ENCODE measurements at regions not wholly inside any gene's neighbourhood (a gene's known extent, or its start where the extent isn't known, plus 50 kb on each side); places are given as distances from the start of the nearest gene placed in this dataset.

DNA sequence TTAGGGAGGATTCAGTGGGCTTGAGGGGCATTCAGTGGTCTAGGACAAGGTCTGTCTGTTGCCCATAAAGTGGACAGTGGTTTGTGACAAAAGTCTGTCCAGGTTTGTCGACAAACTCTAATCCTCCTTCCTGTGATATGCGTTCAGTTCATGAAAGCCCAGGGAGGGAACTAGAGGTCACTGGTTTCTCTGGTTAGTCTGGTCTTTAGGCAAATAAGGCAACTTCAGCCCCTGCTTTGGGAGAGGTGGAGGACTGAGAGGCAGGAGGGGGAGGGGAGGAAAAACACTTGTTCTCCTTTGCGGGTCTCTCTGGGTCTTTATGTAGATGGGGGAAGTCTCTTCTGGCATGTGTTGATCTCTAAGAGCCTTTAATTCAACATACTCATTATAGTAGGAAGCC is 235.1 kb upstream of the PWP1 start:
- H3K4me3 ChIP-seq (ENCODE audit: low read length in 2 of 2): no peak overlapping the region
- no peak for ATAC-seq (ENCODE audit: low FRiP score)
- H3K27ac ChIP-seq (ENCODE audit: low read depth in 1 of 2, low read length in 2 of 2): no peak overlapping the region
- H3K36me3 ChIP-seq (ENCODE audit: control insufficient read depth in 1 of 2, insufficient read depth in 2 of 2, low read length in 1 of 2): no peaks in the 10 kb centered on the region
- no peaks in the 10 kb centered on the region for H3K27me3 ChIP-seq (ENCODE audit: control insufficient read depth in 1 of 2, insufficient read depth in 2 of 2, low read length in 1 of 2)
- 64 to 68% methylated on average over 3 of the region's 3 CpGs for WGBS, 2 donors
- no peaks in the 10 kb centered on the region for H3K4me1 ChIP-seq (ENCODE audit: control insufficient read depth in 1 of 2, insufficient read depth in 2 of 2, low read length in 2 of 2)
- peaks cover 1% of the 10 kb centered on the region for H3K9me3 ChIP-seq (ENCODE audit: control insufficient read depth, low read length)
- intact Hi-C loops (cut with DNase I): no loop called here
- DNase-seq: no peak

DNA sequence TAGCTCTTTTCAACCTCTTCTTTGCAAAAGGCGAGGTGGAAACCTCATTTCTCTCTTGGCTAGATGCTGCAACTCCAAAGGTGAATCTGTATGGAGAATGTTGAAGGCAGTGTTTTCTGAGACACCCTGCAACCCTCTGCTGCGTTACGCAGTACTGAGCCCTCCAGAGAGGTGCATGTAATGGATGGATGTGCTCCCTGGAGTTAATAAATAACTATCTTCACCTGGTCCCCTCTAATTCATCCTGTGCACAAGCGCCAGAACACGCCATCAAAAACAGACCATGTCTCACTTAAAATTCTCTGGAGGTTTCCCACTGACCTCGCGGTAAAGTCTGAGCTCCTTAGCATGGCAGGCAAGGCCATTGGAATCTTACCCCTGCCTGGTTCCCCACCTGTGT is 234.4 kb upstream of the PWP1 start:
- WGBS, 2 donors: 89% methylated on average over 7 of the region's 7 CpGs
- H3K4me1 ChIP-seq (ENCODE audit: control insufficient read depth in 1 of 2, insufficient read depth in 2 of 2, low read length in 2 of 2): no peaks in the 10 kb centered on the region
- no peak overlapping the region for H3K4me3 ChIP-seq (ENCODE audit: low read length in 2 of 2)
- H3K27ac ChIP-seq (ENCODE audit: low read depth in 1 of 2, low read length in 2 of 2): no peak overlapping the region
- no peaks in the 10 kb centered on the region for H3K36me3 ChIP-seq (ENCODE audit: control insufficient read depth in 1 of 2, insufficient read depth in 2 of 2, low read length in 1 of 2)
- intact Hi-C loops (cut with DNase I): no loop called here
- H3K9me3 ChIP-seq (ENCODE audit: control insufficient read depth, low read length): peaks cover 1% of the 10 kb centered on the region
- ATAC-seq (ENCODE audit: low FRiP score) (no peak), DNase-seq (no peak)
- no peaks in the 10 kb centered on the region for H3K27me3 ChIP-seq (ENCODE audit: control insufficient read depth in 1 of 2, insufficient read depth in 2 of 2, low read length in 1 of 2)

DNA sequence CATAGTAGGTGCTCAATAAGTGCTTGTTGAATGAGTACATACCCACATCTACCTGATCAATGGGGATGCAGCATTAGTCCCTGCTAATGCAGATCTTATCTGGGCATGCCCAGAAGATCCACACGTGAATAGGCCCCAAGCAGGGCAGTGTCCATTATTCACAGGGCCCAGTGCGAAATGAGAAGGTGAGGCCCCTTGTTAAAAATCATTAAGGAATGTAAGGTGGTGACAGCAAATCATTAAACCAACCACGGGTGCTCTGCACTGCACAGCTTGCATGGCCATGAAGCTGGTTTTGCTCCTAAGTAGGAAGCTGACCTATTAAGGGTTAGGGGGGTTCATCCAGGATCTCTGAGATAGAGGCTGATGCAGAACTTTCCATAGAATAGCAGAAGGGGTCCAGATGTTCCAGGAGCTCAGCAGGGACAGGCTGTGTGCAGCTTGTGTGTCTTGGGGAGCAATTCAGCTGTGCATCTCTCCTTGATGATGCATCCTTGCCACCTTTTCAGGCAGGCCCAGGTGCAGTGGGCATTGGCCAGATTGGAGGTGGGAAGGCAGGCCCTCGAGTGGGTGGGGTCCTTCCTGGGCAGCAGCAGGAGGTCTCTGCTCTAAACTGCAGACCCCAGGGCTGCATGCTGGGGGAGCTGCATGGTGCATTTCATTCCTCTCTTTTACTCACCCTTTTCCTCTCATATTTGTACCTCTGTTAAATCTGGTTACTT is 231.3 kb upstream of the PWP1 start:
- H3K4me1 ChIP-seq (ENCODE audit: control insufficient read depth in 1 of 2, insufficient read depth in 2 of 2, low read length in 2 of 2): no peaks in the 10 kb centered on the region
- intact Hi-C loops (cut with DNase I): no loop called here
- 72 to 79% methylated on average over 4 of the region's 4 CpGs for WGBS, 2 donors
- no peak for ATAC-seq (ENCODE audit: low FRiP score)
- H3K27ac ChIP-seq (ENCODE audit: low read depth in 1 of 2, low read length in 2 of 2): no peak overlapping the region
- no peak for DNase-seq
- no peaks in the 10 kb centered on the region for H3K27me3 ChIP-seq (ENCODE audit: control insufficient read depth in 1 of 2, insufficient read depth in 2 of 2, low read length in 1 of 2)
- peaks cover 1% of the 10 kb centered on the region for H3K9me3 ChIP-seq (ENCODE audit: control insufficient read depth, low read length)
- H3K4me3 ChIP-seq (ENCODE audit: low read length in 2 of 2): no peak overlapping the region
- H3K36me3 ChIP-seq (ENCODE audit: control insufficient read depth in 1 of 2, insufficient read depth in 2 of 2, low read length in 1 of 2): no peaks in the 10 kb centered on the region

DNA sequence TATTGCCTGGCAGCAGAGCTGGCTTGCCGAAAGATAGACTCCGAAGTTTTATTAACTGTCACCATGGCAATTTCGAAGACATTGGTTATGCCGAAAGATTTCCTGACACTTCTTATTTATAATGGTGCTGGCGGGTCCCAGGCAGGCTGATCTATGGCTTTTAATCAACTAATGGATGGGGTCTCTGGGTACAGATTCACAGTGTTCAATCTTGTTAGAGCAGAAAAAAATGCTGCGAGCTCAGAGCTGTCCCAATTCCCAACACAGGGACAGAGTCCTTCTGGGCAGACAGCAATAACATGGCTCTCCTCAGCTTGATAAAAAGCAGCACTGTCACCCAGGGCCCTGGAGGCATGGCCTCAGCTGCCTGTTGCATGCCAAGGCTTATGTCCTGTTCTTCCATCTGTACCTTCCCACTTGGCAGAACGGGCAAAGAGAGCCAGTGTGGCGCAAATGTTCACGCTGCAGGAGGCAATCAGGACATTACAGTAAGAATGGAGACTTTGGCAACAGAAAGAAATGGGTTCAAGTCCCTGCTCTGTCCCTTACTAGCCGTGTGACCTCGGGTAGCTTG is 228.2 kb upstream of the PWP1 start:
- 91 to 92% methylated on average over 11 of the region's 11 CpGs for WGBS, 2 donors
- Histone ChIP-seq H3K4me1 (ENCODE audit: control insufficient read depth in 1 of 2, insufficient read depth in 2 of 2, low read length in 2 of 2) (no peaks in the 10 kb centered on the region), H3K27ac (ENCODE audit: low read depth in 1 of 2, low read length in 2 of 2) (no peak overlapping the region), H3K36me3 (ENCODE audit: control insufficient read depth in 1 of 2, insufficient read depth in 2 of 2, low read length in 1 of 2) (no peaks in the 10 kb centered on the region), H3K4me3 (ENCODE audit: low read length in 2 of 2) (no peak overlapping the region), H3K9me3 (ENCODE audit: control insufficient read depth, low read length) (peaks cover 1% of the 10 kb centered on the region), H3K27me3 (ENCODE audit: control insufficient read depth in 1 of 2, insufficient read depth in 2 of 2, low read length in 1 of 2) (no peaks in the 10 kb centered on the region)
- DNase-seq: no peak
- ATAC-seq (ENCODE audit: low FRiP score): no peak
- intact Hi-C loops (cut with DNase I): no loop called here

DNA sequence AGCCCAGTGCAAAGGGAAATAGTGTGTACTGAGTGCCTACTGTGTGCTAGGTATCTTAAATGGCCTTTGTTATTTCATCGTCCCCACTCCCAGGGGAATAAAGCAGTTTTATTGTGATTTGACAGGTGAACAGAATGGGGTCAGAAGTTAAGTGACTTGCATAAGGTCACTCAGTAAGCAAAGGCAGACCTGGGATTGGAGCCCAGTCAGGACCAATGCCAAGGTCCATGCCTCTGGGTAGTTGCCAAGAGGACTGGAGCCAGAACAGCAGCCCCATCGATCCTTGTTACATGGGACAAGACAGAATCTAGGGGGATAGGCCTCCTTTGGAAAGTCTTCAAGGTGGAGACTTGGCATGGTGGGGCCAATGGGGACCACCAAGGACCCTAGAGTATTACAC is 227.4 kb upstream of the PWP1 start:
- intact Hi-C loops (cut with DNase I): no loop called here
- Histone ChIP-seq H3K27ac (ENCODE audit: low read depth in 1 of 2, low read length in 2 of 2) (no peak overlapping the region), H3K27me3 (ENCODE audit: control insufficient read depth in 1 of 2, insufficient read depth in 2 of 2, low read length in 1 of 2) (no peaks in the 10 kb centered on the region), H3K36me3 (ENCODE audit: control insufficient read depth in 1 of 2, insufficient read depth in 2 of 2, low read length in 1 of 2) (no peaks in the 10 kb centered on the region), H3K4me3 (ENCODE audit: low read length in 2 of 2) (no peak overlapping the region), H3K4me1 (ENCODE audit: control insufficient read depth in 1 of 2, insufficient read depth in 2 of 2, low read length in 2 of 2) (no peaks in the 10 kb centered on the region), H3K9me3 (ENCODE audit: control insufficient read depth, low read length) (no peaks in the 10 kb centered on the region)
- ATAC-seq (ENCODE audit: low FRiP score): no peak
- 62 to 66% methylated on average over 2 of the region's 2 CpGs for WGBS, 2 donors
- no peak for DNase-seq

DNA sequence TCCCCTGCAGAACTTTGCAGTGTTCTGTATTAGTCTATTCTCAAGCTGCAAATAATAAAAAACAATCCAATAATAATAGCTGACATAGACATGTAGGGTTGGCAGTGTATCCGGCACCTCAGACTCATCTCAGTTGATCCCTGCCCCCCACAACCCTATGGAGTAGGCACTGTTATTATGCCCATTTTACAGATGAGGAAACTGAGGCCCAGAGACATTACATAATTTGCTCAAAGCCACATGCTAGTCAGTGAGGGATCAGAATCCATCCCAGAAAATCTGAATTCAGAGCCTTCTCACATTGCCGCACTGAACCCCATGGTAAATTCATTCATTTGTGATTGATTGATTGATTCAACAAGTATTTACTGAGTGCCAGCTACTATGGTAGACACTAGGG is 226.6 kb upstream of the PWP1 start:
- intact Hi-C loops (cut with DNase I): no loop called here

DNA sequence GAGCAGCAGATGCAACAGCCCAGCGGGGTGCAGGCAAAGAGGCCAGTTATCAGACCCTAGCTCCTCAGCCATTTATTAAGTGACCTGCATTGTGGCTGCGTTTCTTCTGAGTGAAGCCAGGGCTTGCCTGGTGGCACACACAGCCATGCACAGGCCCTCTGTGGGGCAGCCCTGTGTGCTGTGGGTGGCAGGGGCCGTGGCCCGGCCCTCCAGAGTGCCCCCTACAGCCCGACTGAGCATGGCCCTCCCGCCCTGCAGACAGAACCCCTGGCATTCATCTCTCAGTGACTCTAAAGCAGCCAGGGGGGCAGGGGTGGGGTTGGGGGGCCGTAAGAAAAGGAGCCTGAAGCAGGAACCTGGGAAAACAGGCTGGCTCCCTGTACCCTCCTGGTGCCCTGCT is 226.0 kb upstream of the PWP1 start:
- Histone ChIP-seq H3K36me3 (ENCODE audit: control insufficient read depth in 1 of 2, insufficient read depth in 2 of 2, low read length in 1 of 2) (no peaks in the 10 kb centered on the region), H3K27ac (ENCODE audit: low read depth in 1 of 2, low read length in 2 of 2) (no peak overlapping the region), H3K27me3 (ENCODE audit: control insufficient read depth in 1 of 2, insufficient read depth in 2 of 2, low read length in 1 of 2) (no peaks in the 10 kb centered on the region), H3K9me3 (ENCODE audit: control insufficient read depth, low read length) (no peaks in the 10 kb centered on the region), H3K4me3 (ENCODE audit: low read length in 2 of 2) (no peak overlapping the region), H3K4me1 (ENCODE audit: control insufficient read depth in 1 of 2, insufficient read depth in 2 of 2, low read length in 2 of 2) (no peaks in the 10 kb centered on the region)
- DNase-seq (no peak), ATAC-seq (ENCODE audit: low FRiP score) (no peak)
- intact Hi-C loops (cut with DNase I): no loop called here
- 81 to 83% methylated on average over 7 of the region's 7 CpGs for WGBS, 2 donors

More for the DNA sequence above, 226.6 kb upstream of the PWP1 start:
- no peaks in the 10 kb centered on the region for H3K4me1 ChIP-seq (ENCODE audit: control insufficient read depth in 1 of 2, insufficient read depth in 2 of 2, low read length in 2 of 2)
- H3K9me3 ChIP-seq (ENCODE audit: control insufficient read depth, low read length): no peaks in the 10 kb centered on the region
- ATAC-seq (ENCODE audit: low FRiP score) (no peak), DNase-seq (no peak)
- 95 to 98% methylated on average over 2 of the region's 2 CpGs for WGBS, 2 donors
- H3K27me3 ChIP-seq (ENCODE audit: control insufficient read depth in 1 of 2, insufficient read depth in 2 of 2, low read length in 1 of 2): no peaks in the 10 kb centered on the region
- H3K4me3 ChIP-seq (ENCODE audit: low read length in 2 of 2): no peak overlapping the region
- no peak overlapping the region for H3K27ac ChIP-seq (ENCODE audit: low read depth in 1 of 2, low read length in 2 of 2)
- no peaks in the 10 kb centered on the region for H3K36me3 ChIP-seq (ENCODE audit: control insufficient read depth in 1 of 2, insufficient read depth in 2 of 2, low read length in 1 of 2)

DNA sequence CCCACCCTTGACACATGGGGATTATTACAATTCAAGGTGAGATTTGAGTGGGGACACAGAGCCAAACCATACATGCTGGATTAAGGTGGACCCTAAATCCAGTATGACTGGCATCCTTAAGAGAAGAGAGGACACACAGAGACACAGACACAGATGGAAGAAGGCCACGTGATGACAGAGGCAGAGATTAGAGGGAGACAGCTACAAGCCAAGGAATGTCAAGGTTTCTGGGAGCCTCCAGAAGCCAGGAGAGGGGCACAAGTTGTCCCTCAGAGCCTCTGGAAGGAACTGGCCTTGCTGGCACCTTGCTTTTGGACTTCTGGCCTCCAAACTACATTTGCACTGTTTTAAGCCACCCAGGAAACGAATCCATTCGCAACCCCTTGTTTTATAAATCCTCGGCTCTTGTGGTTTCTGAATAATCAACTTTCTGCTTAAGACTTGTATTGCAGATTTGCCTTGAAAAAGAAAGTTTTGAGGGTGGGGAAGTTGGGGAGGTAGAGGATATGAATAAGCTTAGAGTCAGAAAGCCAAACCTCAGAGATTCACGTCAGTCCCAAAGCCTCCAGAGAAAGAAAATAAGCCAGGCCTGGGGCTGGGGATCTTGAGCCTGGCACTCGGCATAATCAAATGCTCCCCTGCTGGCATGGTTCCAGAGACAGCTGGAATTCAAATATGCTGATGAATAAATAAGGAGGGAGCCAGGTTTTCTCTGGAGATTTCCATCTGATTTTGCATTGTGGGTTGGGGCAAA is 224.2 kb upstream of the PWP1 start:
- Histone ChIP-seq H3K36me3 (ENCODE audit: control insufficient read depth in 1 of 2, insufficient read depth in 2 of 2, low read length in 1 of 2) (no peaks in the 10 kb centered on the region), H3K27ac (ENCODE audit: low read depth in 1 of 2, low read length in 2 of 2) (no peak overlapping the region), H3K4me3 (ENCODE audit: low read length in 2 of 2) (no peak overlapping the region), H3K9me3 (ENCODE audit: control insufficient read depth, low read length) (no peaks in the 10 kb centered on the region), H3K4me1 (ENCODE audit: control insufficient read depth in 1 of 2, insufficient read depth in 2 of 2, low read length in 2 of 2) (no peaks in the 10 kb centered on the region), H3K27me3 (ENCODE audit: control insufficient read depth in 1 of 2, insufficient read depth in 2 of 2, low read length in 1 of 2) (no peaks in the 10 kb centered on the region)
- DNase-seq: peak in 1 of 2 donors; percentile 51
- intact Hi-C loops (cut with DNase I): no loop called here
- 30 to 33% methylated on average over 6 of the region's 6 CpGs for WGBS, 2 donors
- ATAC-seq (ENCODE audit: low FRiP score): no peak
